Activated naive CD8-positive, alpha-beta T cell (primary cell): ENCODE measurements at regions not wholly inside any gene's neighbourhood (a gene's known extent, or its start where the extent isn't known, plus 50 kb on each side); places are given as distances from the start of the nearest gene placed in this dataset.

Experiments used
- H3K27ac Mint-ChIP-seq: one replicate; pipeline ENCODE4 v1.8.0; 2021; ENCODE audit warnings: mixed read lengths
- H3K27me3 Mint-ChIP-seq: one replicate; pipeline ENCODE4 v1.8.0; 2021; ENCODE audit warnings: mixed read lengths
- H3K36me3 Mint-ChIP-seq: one replicate; pipeline ENCODE4 v1.8.0; 2021; ENCODE audit warnings: mixed read lengths
- H3K4me1 Mint-ChIP-seq: one replicate; pipeline ENCODE4 v1.8.0; 2021; ENCODE audit warnings: low read depth, mixed read lengths
- H3K4me3 Mint-ChIP-seq: one replicate; pipeline ENCODE4 v1.8.0; 2021; ENCODE audit warnings: mild to moderate bottlenecking, mixed read lengths
- H3K9me3 Mint-ChIP-seq: one replicate; pipeline ENCODE4 v1.8.0; 2021; ENCODE audit warnings: low read depth, mixed read lengths

GRCh38 chr12:65619018-65619417 is 205.3 kb upstream of the HMGA2 start:
- no peak overlapping the region for H3K4me3 Mint-ChIP-seq
- no peaks in the 10 kb centered on the region for H3K9me3 Mint-ChIP-seq
- peaks cover 15% of the 10 kb centered on the region for H3K27me3 Mint-ChIP-seq
- H3K36me3 Mint-ChIP-seq, result no peaks in the 10 kb centered on the region
- peak overlapping the region; percentile 10 for H3K27ac Mint-ChIP-seq
- H3K4me1 Mint-ChIP-seq, result no peaks in the 10 kb centered on the region

GRCh38 chr12:65620046-65620445 is 204.2 kb upstream of the HMGA2 start:
- peaks cover 10% of the 10 kb centered on the region for H3K27me3 Mint-ChIP-seq
- H3K4me1 Mint-ChIP-seq, result no peaks in the 10 kb centered on the region
- H3K27ac Mint-ChIP-seq, result no peak overlapping the region
- H3K36me3 Mint-ChIP-seq, result no peaks in the 10 kb centered on the region
- H3K9me3 Mint-ChIP-seq, result no peaks in the 10 kb centered on the region
- no peak overlapping the region for H3K4me3 Mint-ChIP-seq

DNA sequence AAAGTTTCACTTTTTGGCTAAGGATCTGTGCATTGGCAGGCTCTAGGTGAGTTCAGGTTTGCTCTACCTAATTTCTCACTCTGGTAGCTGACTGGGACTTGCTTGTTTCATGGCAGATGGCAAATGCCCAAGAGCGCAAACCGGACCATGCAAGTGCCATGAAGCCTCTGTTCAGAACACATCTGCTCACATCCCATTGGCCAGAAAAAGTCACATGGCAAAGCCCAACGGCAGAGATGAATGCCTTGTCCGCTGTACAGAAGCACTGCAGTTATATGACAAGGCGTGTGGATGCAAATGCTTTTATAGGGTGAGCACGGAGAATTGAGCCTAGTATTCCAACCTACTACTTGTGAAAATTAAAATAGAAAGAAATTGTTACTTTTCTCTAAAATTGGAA is 202.2 kb upstream of the HMGA2 start:
- Mint-ChIP-seq H3K27me3 (peaks cover 10% of the 10 kb centered on the region), H3K4me1 (no peaks in the 10 kb centered on the region), H3K4me3 (no peak overlapping the region), H3K36me3 (no peaks in the 10 kb centered on the region), H3K27ac (no peak overlapping the region), H3K9me3 (no peaks in the 10 kb centered on the region)

DNA sequence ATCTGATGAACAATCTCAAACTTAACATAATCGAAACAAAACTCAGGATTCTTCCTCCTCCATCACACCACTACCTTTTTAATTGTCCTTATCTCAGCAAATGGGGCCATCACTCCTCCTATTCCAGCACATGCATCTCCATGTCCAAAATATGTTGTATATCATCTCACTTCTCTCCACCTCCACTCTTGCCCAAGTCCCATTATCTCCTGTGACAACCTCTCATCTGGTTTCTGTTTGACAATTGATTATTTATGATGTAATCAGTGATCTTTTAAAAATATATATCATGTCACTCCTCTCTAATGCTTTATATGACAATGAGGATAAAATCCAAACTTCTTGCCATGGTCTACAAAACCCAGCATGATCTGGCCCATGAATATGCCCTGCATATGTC is 200.8 kb upstream of the HMGA2 start:
- Mint-ChIP-seq H3K36me3 (no peaks in the 10 kb centered on the region), H3K4me1 (no peaks in the 10 kb centered on the region), H3K27me3 (peaks cover 5% of the 10 kb centered on the region), H3K9me3 (no peaks in the 10 kb centered on the region), H3K27ac (no peak overlapping the region), H3K4me3 (no peak overlapping the region)

DNA sequence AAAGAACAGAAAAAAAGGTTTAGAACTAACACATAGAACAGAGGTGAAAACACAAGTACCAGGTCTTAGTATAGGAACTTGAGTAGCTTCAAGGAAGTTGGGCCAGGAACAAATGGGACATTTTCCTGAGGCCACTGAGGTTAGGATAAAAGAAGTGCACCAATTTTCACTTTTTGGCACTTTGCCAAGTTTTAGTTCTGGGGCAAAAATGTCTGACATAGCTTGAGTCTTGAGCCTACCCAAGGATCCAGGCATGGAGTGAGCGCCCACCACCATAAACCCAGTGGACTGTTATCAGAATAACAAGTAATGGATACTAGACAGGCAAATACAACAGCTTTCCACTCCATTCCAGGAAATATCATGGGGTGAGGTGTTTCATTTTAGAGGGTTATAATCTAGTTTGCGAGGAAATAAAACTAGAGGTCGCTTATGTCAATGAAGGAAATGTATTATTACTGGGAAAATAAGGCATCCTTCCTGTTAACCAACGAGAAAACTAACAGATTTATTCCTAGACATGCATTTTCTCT is 199.7 kb upstream of the HMGA2 start:
- no peaks in the 10 kb centered on the region for H3K9me3 Mint-ChIP-seq
- H3K4me1 Mint-ChIP-seq, result no peaks in the 10 kb centered on the region
- H3K27ac Mint-ChIP-seq, result no peak overlapping the region
- H3K36me3 Mint-ChIP-seq, result no peaks in the 10 kb centered on the region
- no peak overlapping the region for H3K4me3 Mint-ChIP-seq
- peaks cover 6% of the 10 kb centered on the region for H3K27me3 Mint-ChIP-seq

DNA sequence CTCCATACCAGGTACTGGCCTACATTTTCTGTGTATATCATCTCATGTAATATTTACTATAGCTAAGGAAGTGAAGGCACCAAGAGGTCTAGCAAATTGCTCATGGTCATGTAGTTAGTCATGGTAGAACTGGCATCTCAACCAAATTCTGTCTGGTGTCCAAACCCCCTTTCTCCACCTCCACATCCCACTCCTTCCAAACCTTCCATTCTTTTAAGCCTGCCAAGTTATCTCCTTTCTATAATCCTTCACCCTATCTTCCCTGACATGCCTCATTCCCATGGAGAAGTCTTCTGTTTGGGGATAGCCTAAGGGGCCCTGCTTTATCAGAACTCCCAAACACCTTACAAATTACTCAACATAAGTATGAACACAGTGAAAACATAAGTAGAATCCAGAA is 196.2 kb upstream of the HMGA2 start:
- no peak overlapping the region for H3K4me3 Mint-ChIP-seq
- no peaks in the 10 kb centered on the region for H3K36me3 Mint-ChIP-seq
- H3K27me3 Mint-ChIP-seq, result peaks cover 8% of the 10 kb centered on the region
- H3K4me1 Mint-ChIP-seq, result no peaks in the 10 kb centered on the region
- no peak overlapping the region for H3K27ac Mint-ChIP-seq
- H3K9me3 Mint-ChIP-seq, result no peaks in the 10 kb centered on the region

- H3K4me3 Mint-ChIP-seq, result no peak overlapping the region
- H3K4me1 Mint-ChIP-seq, result no peaks in the 10 kb centered on the region
- peaks cover 4% of the 10 kb centered on the region for H3K27me3 Mint-ChIP-seq
- no peaks in the 10 kb centered on the region for H3K9me3 Mint-ChIP-seq
- H3K36me3 Mint-ChIP-seq, result no peaks in the 10 kb centered on the region
- H3K27ac Mint-ChIP-seq, result no peak overlapping the region
Observed at GRCh38 chr12:65630555-65630954, 193.7 kb upstream of the HMGA2 start.

DNA sequence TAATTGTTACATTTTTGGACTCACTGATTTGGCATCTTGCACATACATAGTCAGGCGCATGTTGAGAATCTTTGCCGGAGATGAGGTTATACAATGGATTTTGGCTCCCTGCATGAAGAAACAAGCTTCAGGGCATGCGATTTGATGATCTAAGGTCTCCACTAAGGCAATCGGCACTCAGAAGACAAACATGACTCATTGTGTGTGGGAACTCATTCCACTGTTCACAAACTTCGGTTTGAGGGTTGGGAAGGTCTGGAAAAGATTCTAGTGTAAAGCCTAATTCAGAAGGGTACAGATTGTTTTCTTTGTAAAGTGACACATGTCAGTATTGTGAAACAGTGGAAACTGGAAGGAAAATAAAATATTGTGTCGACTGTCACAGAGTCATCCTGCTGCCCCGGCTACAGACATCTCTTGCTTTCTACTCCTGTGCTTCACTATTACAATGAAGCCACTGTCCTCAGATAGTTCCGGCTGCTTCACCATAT is 192.6 kb upstream of the HMGA2 start:
- H3K27me3 Mint-ChIP-seq, result peaks cover 4% of the 10 kb centered on the region

DNA sequence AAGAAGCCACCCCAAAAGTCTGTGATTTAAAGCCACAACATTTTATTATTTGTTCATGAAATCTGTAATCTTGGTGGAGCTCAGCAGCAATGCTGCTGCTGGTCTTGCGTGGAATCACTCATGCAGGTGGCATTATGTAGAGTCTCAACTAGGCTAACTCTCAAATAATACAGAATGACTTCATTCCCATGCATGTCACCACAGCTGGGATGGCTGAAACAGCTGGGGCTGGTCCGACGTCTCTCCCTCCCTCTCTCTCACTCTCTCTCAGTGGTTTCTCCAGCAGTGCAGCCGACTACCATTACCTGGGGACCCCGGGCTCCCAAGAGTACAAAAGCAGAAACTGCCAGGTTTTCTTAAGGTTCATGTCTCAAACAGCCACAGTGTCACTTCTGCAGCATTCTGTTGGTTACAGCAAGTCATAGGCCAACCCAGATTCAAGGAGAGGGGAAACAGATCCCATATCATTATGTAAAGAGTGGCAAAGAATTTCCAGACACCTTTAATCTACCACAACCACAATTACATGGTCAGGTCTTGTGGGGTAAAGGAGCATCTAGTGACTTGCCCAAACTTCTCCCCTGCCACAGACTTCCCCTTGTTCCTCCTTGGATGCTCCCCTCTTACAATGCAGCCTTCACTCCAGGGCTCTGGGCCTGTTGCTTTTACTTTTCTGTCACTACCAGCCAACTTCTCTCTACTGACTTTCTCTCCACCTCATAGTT is 192.0 kb upstream of the HMGA2 start:
- Mint-ChIP-seq H3K27ac (no peak overlapping the region), H3K4me3 (no peak overlapping the region), H3K4me1 (no peaks in the 10 kb centered on the region), H3K36me3 (no peaks in the 10 kb centered on the region), H3K9me3 (no peaks in the 10 kb centered on the region), H3K27me3 (peaks cover 4% of the 10 kb centered on the region)

More for the DNA sequence above, 192.6 kb upstream of the HMGA2 start:
- H3K36me3 Mint-ChIP-seq, result no peaks in the 10 kb centered on the region
- H3K4me3 Mint-ChIP-seq, result no peak overlapping the region
- no peaks in the 10 kb centered on the region for H3K9me3 Mint-ChIP-seq
- no peak overlapping the region for H3K27ac Mint-ChIP-seq
- no peaks in the 10 kb centered on the region for H3K4me1 Mint-ChIP-seq

GRCh38 chr12:65634061-65634460 is 190.2 kb upstream of the HMGA2 start:
- no peak overlapping the region for H3K27ac Mint-ChIP-seq
- no peaks in the 10 kb centered on the region for H3K4me1 Mint-ChIP-seq
- no peak overlapping the region for H3K4me3 Mint-ChIP-seq
- no peaks in the 10 kb centered on the region for H3K9me3 Mint-ChIP-seq
- H3K27me3 Mint-ChIP-seq, result peaks cover 3% of the 10 kb centered on the region
- no peaks in the 10 kb centered on the region for H3K36me3 Mint-ChIP-seq

DNA sequence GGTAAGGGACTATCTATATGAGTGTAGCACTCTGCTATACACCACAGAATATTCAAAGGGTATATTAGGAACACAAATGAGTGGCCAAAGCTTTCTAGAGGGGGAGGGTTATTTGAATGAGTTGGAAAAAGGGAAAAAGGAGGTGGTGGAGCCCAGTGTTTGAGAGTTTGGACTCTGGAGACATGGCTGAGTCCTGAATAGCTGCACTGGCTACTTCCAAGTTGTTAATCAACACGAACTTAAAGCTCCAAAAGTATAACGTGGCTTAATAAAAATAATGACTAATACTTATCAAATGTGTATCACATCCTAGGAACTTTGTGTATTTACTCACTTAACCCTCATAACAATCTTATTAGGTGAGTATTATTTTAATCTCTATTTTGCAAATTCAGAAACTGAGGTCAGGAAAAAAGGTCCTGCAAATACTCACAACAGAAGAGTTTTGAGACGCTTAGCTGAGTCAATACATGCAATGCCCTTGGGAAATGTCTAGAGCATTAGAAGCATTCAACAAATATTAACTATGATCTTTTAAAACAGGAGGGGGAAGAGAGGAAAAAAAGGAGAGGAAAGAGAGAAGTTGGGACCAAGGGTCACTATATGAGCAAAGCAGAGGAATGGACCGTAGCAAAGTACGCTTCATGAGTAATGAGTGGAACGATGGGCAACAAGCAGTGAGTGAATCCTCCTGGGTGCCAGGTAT is 189.5 kb upstream of the HMGA2 start:
- H3K27me3 Mint-ChIP-seq, result peaks cover 1% of the 10 kb centered on the region
- H3K4me1 Mint-ChIP-seq, result no peaks in the 10 kb centered on the region
- H3K9me3 Mint-ChIP-seq, result no peaks in the 10 kb centered on the region
- no peak overlapping the region for H3K27ac Mint-ChIP-seq
- no peak overlapping the region for H3K4me3 Mint-ChIP-seq
- no peaks in the 10 kb centered on the region for H3K36me3 Mint-ChIP-seq

- peaks cover 1% of the 10 kb centered on the region for H3K27me3 Mint-ChIP-seq
- no peak overlapping the region for H3K27ac Mint-ChIP-seq
- no peaks in the 10 kb centered on the region for H3K4me1 Mint-ChIP-seq
- H3K9me3 Mint-ChIP-seq, result no peaks in the 10 kb centered on the region
- no peak overlapping the region for H3K4me3 Mint-ChIP-seq
- no peaks in the 10 kb centered on the region for H3K36me3 Mint-ChIP-seq
Observed at GRCh38 chr12:65636436-65636835, 187.8 kb upstream of the HMGA2 start.

DNA sequence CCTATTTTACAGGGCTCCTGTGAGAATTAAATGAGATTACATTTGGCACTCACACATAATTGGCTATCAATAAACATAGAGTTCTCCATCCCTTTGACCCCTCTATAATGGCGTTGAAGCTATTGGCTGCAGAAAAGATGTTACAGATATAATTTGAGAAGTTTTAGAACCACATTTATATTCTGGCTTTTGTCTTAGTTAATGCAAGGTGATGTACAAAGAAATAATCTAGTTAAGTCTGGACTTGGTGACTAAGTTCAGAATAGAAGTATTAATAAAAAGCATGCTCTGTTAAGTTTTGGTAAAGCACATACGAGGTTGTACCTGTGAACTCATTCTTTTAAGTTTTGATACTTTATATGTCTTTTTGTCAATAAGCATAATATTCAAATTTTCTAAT is 187.1 kb upstream of the HMGA2 start:
- peaks cover 1% of the 10 kb centered on the region for H3K27me3 Mint-ChIP-seq
- no peak overlapping the region for H3K27ac Mint-ChIP-seq
- H3K9me3 Mint-ChIP-seq, result no peaks in the 10 kb centered on the region
- H3K4me1 Mint-ChIP-seq, result no peaks in the 10 kb centered on the region
- H3K36me3 Mint-ChIP-seq, result no peaks in the 10 kb centered on the region
- no peak overlapping the region for H3K4me3 Mint-ChIP-seq

DNA sequence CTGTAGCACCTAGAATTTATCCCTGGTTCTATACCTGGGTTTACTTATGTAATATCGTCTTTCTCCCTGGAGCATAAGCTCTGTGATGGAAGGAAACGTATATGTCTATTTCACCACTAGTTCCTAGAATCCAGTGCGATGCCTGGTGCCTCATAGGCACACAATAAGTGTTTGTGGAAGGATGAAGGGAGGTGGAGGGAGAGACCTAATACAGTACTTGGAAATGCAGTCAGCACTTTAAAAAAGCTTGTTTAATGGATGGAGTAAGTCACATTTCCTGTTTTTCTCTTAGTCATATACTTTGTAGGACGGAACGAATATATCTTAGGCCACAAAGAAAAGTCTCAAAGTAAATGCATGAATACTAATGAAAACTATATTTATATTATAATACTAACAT is 186.5 kb upstream of the HMGA2 start:
- no peak overlapping the region for H3K4me3 Mint-ChIP-seq
- H3K36me3 Mint-ChIP-seq, result no peaks in the 10 kb centered on the region
- no peaks in the 10 kb centered on the region for H3K4me1 Mint-ChIP-seq
- H3K9me3 Mint-ChIP-seq, result no peaks in the 10 kb centered on the region
- H3K27me3 Mint-ChIP-seq, result peaks cover 1% of the 10 kb centered on the region
- H3K27ac Mint-ChIP-seq, result no peak overlapping the region

DNA sequence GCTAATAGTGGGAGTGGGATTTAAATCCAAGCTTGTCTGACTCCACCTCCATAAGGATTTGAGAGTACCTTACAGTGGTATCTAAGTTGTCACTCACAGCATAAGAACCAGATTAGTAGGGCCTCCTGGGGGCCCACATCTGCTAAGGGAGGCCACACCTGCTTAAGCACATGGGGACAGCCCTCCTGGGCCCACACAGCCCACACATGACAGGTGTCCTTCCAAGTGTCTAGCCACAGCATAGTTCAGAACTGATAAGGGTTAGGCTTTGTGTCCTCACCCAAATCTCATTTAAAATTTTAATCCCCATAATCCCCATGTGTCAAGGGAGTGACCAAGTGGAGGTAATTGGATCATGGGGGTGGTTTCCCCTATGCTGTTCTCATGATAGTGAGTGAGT is 186.0 kb upstream of the HMGA2 start:
- Mint-ChIP-seq H3K4me1 (no peaks in the 10 kb centered on the region), H3K27me3 (peaks cover 1% of the 10 kb centered on the region), H3K4me3 (no peak overlapping the region), H3K27ac (no peak overlapping the region), H3K36me3 (no peaks in the 10 kb centered on the region), H3K9me3 (no peaks in the 10 kb centered on the region)
